Spleen (tissue), 7 donors: ENCODE measurements at regions not wholly inside any gene's neighbourhood (a gene's known extent, or its start where the extent isn't known, plus 50 kb on each side); places are given as distances from the start of the nearest gene placed in this dataset.

Experiments
- CTCF ChIP-seq, 11 experiments: fragments of 200-600 bp in 7 of 11; fragments of 450-650 bp in 4 of 11; sonication (generic) in 4 of 11; IDR thresholded peaks in 8 of 11; conservative IDR thresholded peaks in 3 of 11; 1 replicate in 7 of 11; 2 replicates in 4 of 11; pipeline versions ENCODE4 v1.4.0 to v1.8.0; 2016 to 2021; ENCODE audit warnings: antibody characterized with exemption in 11 of 11, inconsistent platforms in 4 of 11, mild to moderate bottlenecking in 1 of 11
- POLR2A ChIP-seq, 3 donors: fragments of 450-650 bp; IDR thresholded peaks; one replicate each; pipeline ENCODE4 v1.5.1; 2017; ENCODE audit warnings: antibody characterized with exemption in 3 of 3, mild to moderate bottlenecking in 1 of 3
- POLR2AphosphoS5 ChIP-seq, 3 donors: sonication (generic); formaldehyde crosslinking; IDR thresholded peaks; one replicate each; pipeline ENCODE4 v1.5.1; 2017; ENCODE audit warnings: antibody characterized with exemption in 3 of 3
- donor health status: DM: no; HTN: no; CAD: no; lungs with moderate emphysema.
- donor health status: DM: no; HTN: no; CAD: no.
- donor health status: DM: no; HTN: no; CAD: no.

GRCh38 chr11:45087900-45088160 lies 58.6 kb upstream of the PRDM11 start:
- TF ChIP-seq CTCF (IDR thresholded peaks at IDR 0.05 in 8 of 11, conservative IDR thresholded peaks at IDR 0.05 in 3 of 11) (no peak), POLR2A (IDR thresholded peaks at IDR 0.05) (no peak), POLR2AphosphoS5 (IDR thresholded peaks at IDR 0.05) (no peak)
